OCI-LY3 (cell line): ENCODE measurements at regions not wholly inside any gene's neighbourhood (a gene's known extent, or its start where the extent isn't known, plus 50 kb on each side); places are given as distances from the start of the nearest gene placed in this dataset.

Experiments
- H2AFZ ChIP-seq: fragments of 200-600, 300-600 bp; shearing (Covaris generic); 2 replicates; pipeline ENCODE4 v1.6.0; 2014; ENCODE audit warnings: antibody characterized with exemption, low read depth, low read length
- H3K27ac ChIP-seq: fragments of 200-600, 300-600 bp; sonication (generic); 2 replicates; pipeline ENCODE4 v1.5.1; 2014; ENCODE audit warnings: mild to moderate bottlenecking, low read length, moderate library complexity, mixed read lengths
- H3K27me3 ChIP-seq: fragments of 200-600, 300-600 bp; sonication (generic); 2 replicates; pipeline ENCODE4 v1.6.1; 2014; ENCODE audit warnings: low read depth, low read length, mixed read lengths
- H3K36me3 ChIP-seq: fragments of 200-600, 300-600 bp; sonication (generic); replicated peaks from 2 replicates; pipeline ENCODE3; 2014; ENCODE audit warnings: low read depth, low read length, mixed read lengths
- H3K4me1 ChIP-seq: fragments of 300-600, 200-600 bp; sonication (generic); 2 replicates; pipeline ENCODE4 v1.6.1; 2014; ENCODE audit warnings: low read length, mixed read lengths
- H3K4me2 ChIP-seq: fragments of 200-600, 300-600 bp; sonication (generic); 2 replicates; pipeline ENCODE4 v1.6.1; 2014; ENCODE audit warnings: low read length, mixed read lengths
- H3K4me3 ChIP-seq: fragments of 300-600, 200-600 bp; sonication (generic); 2 replicates; pipeline ENCODE4 v1.5.1; 2014; ENCODE audit warnings: antibody characterized with exemption, mild to moderate bottlenecking, low read length, moderate library complexity
- H3K79me2 ChIP-seq: fragments of 300-600, 200-600 bp; shearing (Covaris generic); 2 replicates; pipeline ENCODE4 v1.6.1; 2014; ENCODE audit warnings: mild to moderate bottlenecking, low read length, mixed read lengths
- H3K9ac ChIP-seq: fragments of 300-600, 200-600 bp; shearing (Covaris generic); 2 replicates; pipeline ENCODE4 v1.6.0; 2014; ENCODE audit warnings: mild to moderate bottlenecking, low read length, moderate library complexity
- H3K9me3 ChIP-seq: fragments of 200-600, 300-600 bp; shearing (Covaris generic); 2 replicates; pipeline ENCODE4 v1.6.1; 2014; ENCODE audit warnings: low read length, mixed read lengths; ENCODE audit not compliant: insufficient read depth
- H4K20me1 ChIP-seq: fragments of 200-600, 300-600 bp; sonication (generic); 2 replicates; pipeline ENCODE4 v1.6.1; 2016; ENCODE audit warnings: low read length, mixed read lengths; ENCODE audit not compliant: insufficient read depth
- EZH2phosphoT487 ChIP-seq: fragments of 200-600 bp; shearing (Covaris generic); IDR thresholded peaks from 2 replicates; pipeline ENCODE4 v1.6.1; 2018; ENCODE audit warnings: antibody characterized with exemption, mixed run types, low read depth
- TF ChIP-seq, protein P1 (sequence below): fragments of 200-600, 300-600 bp; sonication (generic); IDR thresholded peaks from 2 replicates; pipeline ENCODE4 v1.5.1; 2014; ENCODE audit warnings: antibody characterized with exemption, low read length, low read depth

DNA sequence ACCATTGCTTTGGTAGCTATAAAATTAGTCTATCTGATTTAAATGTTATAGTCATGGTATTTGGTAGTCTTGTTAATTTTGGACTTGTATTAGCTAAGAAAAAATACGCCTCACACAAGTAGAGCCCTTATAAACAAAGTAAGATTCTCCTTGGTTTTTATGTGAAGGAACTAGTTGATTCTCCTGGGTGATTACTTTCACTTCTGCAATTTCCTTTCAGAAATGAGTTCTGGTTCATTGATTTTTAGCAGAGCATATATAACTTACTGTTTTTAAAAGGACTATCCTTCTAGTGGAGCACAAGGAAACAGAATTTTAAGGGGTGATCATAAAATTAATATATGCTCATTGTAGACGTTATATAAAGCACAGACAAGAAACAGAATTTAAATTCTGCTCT is 120.1 kb downstream of the BACH1 start:
- no peaks in the 10 kb centered on the region for H3K79me2 ChIP-seq
- no peaks in the 10 kb centered on the region for H3K27me3 ChIP-seq
- TF ChIP-seq EZH2phosphoT487: no peak
- TF ChIP-seq, protein P1, sequence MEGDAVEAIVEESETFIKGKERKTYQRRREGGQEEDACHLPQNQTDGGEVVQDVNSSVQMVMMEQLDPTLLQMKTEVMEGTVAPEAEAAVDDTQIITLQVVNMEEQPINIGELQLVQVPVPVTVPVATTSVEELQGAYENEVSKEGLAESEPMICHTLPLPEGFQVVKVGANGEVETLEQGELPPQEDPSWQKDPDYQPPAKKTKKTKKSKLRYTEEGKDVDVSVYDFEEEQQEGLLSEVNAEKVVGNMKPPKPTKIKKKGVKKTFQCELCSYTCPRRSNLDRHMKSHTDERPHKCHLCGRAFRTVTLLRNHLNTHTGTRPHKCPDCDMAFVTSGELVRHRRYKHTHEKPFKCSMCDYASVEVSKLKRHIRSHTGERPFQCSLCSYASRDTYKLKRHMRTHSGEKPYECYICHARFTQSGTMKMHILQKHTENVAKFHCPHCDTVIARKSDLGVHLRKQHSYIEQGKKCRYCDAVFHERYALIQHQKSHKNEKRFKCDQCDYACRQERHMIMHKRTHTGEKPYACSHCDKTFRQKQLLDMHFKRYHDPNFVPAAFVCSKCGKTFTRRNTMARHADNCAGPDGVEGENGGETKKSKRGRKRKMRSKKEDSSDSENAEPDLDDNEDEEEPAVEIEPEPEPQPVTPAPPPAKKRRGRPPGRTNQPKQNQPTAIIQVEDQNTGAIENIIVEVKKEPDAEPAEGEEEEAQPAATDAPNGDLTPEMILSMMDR: no peak
- no peak overlapping the region for H3K4me3 ChIP-seq
- H3K9me3 ChIP-seq: no peaks in the 10 kb centered on the region
- H3K27ac ChIP-seq: no peak overlapping the region
- H2AFZ ChIP-seq: no peak overlapping the region
- H3K4me2 ChIP-seq: peak overlapping the region; percentile 21; the same call in 1 of the 2 replicates
- H3K36me3 ChIP-seq: no peaks in the 10 kb centered on the region
- no peaks in the 10 kb centered on the region for H4K20me1 ChIP-seq
- no peak overlapping the region for H3K9ac ChIP-seq
- peaks cover 9% of the 10 kb centered on the region for H3K4me1 ChIP-seq

DNA sequence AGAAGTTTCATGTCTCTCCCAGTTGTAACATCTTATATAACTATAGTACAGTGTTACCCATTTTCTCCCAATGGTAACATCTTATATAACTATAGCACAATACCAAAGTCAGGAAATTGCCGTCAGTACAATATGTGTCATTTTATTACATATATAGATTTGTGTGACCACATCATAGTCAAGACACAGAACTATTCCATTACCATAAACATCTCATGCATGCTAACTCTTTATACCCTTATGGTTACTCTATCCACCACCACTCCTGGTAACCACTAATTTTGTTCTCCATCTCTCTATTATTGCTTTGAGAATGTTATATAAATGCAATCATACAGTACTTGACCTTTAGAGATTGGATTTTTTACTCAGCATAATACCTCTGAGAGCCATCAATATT is 120.7 kb downstream of the BACH1 start:
- Histone ChIP-seq H3K27me3 (no peaks in the 10 kb centered on the region), H3K4me1 (peaks cover 10% of the 10 kb centered on the region), H4K20me1 (no peaks in the 10 kb centered on the region), H3K9ac (no peak overlapping the region), H2AFZ (no peak overlapping the region), H3K36me3 (no peaks in the 10 kb centered on the region), H3K27ac (no peak overlapping the region), H3K4me2 (no peak overlapping the region), H3K79me2 (no peaks in the 10 kb centered on the region), H3K9me3 (no peaks in the 10 kb centered on the region), H3K4me3 (no peak overlapping the region)
- TF ChIP-seq EZH2phosphoT487: no peak
- TF ChIP-seq, protein P1: no peak

DNA sequence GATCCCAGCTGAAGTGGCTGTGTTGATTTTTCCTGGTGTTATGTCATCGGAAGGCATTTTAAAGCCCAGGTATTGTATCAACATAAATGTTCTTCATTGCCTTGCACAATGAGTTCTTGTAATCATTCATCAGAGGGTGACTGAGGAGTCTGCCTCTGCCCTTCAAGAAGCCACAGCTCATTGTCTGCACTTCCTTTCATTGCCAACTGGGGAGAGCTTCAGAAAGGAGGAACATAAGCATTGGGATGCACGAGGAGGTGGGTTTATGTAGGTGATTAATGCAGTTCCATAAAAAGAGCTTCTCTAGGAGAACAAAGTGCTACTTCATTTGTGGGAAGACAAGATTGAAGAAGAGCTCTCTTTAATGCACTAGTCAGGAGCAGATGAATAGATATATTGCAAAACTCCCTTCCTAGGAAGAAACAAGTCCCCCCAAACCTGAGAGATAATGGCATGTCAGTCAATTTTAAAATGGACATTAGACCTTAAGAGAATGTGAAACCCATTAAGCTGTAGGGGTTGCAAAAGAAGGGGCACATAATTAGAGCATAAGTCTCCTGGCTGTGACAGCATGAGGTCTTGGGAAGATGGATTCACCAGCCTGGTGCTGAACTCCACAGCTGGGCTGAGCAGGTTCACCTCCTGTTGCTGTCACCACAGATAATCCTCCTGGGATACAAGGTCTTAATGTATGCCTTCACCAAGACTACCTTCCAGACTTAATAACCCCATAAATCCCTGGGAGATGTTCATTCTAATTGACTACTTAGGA is 124.6 kb downstream of the BACH1 start:
- H3K4me3 ChIP-seq: no peak overlapping the region
- H4K20me1 ChIP-seq: no peaks in the 10 kb centered on the region
- no peak overlapping the region for H3K9ac ChIP-seq
- peaks cover 22% of the 10 kb centered on the region for H3K4me1 ChIP-seq
- no peak for TF ChIP-seq EZH2phosphoT487
- TF ChIP-seq, protein P1: no peak
- no peak overlapping the region for H2AFZ ChIP-seq
- no peaks in the 10 kb centered on the region for H3K36me3 ChIP-seq
- no peaks in the 10 kb centered on the region for H3K27me3 ChIP-seq
- H3K27ac ChIP-seq: no peak overlapping the region
- H3K9me3 ChIP-seq: no peaks in the 10 kb centered on the region
- H3K79me2 ChIP-seq: no peaks in the 10 kb centered on the region
- H3K4me2 ChIP-seq: no peak overlapping the region

DNA sequence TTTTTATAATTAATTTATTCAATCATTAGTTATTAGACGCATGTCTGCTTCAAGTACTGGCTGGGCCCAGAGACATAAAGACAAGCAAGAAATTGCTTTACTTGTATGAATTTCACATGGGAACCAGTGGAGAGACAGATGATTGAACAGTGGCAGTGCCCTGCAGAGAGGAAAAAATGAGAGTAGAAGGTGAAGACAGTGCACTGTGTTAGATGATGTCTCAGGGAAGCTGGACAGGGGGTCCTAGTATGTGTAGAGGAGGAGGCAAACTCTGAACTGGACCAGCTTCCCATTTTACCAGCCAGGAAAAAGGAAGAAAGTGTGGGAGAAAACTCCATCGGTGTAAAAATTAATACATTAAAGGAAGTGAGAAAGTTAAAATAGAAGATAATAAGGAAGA is 126.0 kb downstream of the BACH1 start:
- H4K20me1 ChIP-seq: no peaks in the 10 kb centered on the region
- no peaks in the 10 kb centered on the region for H3K27me3 ChIP-seq
- 0 out of 2 replicates have a peak overlapping the region, but pooled peaks have one; percentile 36 for H3K27ac ChIP-seq
- H3K9ac ChIP-seq: no peak overlapping the region
- no peaks in the 10 kb centered on the region for H3K9me3 ChIP-seq
- TF ChIP-seq EZH2phosphoT487: no peak
- TF ChIP-seq, protein P1: no peak
- H3K4me1 ChIP-seq: peaks cover 13% of the 10 kb centered on the region
- no peak overlapping the region for H3K4me3 ChIP-seq
- H3K79me2 ChIP-seq: no peaks in the 10 kb centered on the region
- H3K36me3 ChIP-seq: no peaks in the 10 kb centered on the region
- H3K4me2 ChIP-seq: peak overlapping the region; percentile 49
- H2AFZ ChIP-seq: no peak overlapping the region
